K562 (cell line): ENCODE measurements at regions not wholly inside any gene's neighbourhood (a gene's known extent, or its start where the extent isn't known, plus 50 kb on each side); places are given as distances from the start of the nearest gene placed in this dataset.
"Not testable (repeated sequence)": the region's sequence is repeated elsewhere in the genome, so short reads cannot be mapped to it uniquely, and the experiment has no call there.

Experiments used
- ATAC-seq: fragments of 200-7000 bp; cut with Tn5 transposase; 3 replicates; pipeline ENCODE4 v1.9.1; 2020; ENCODE audit warnings: moderate library complexity
- BruUV-seq: library from RNA; stranded (reverse); fragments of 400-500 nt; replicated peaks from 2 replicates; lab custom pipeline; 2021; lab: Mats Ljungman, UMichigan
- CTCF ChIA-PET: fragments of 300-600 bp; formaldehyde crosslinking; extraction: SDS; loops from one replicate; lab custom pipeline; 2021; ENCODE audit warnings: low intra/inter-chr PET ratio; lab: Yijun Ruan, JAX
- POLR2A ChIA-PET: fragments of 300-600, 350-650 bp; sonication (Branson Sonifier 250); formaldehyde crosslinking; extraction: SDS; loops from one replicate; lab custom pipeline; 2021; ENCODE audit warnings: antibody characterized with exemption, inconsistent platforms; lab: Yijun Ruan, JAX
- DNase-seq, 4 experiments: peaks; one replicate each; pipeline versions ENCODE4 v3.0.0 to v3.0.0-alpha.2; 2011 to 2018; ENCODE audit warnings: low spot score in 3 of 4, mixed read lengths in 3 of 4; ENCODE audit errors: extremely low read depth in 1 of 4
- FAIRE-seq: peaks from 2 replicates; lab custom pipeline; 2011; peaks lifted over from hg19 to GRCh38; lab: Jason Lieb, UNC
- H2AFZ ChIP-seq: 2 replicates; pipeline ENCODE4 v1.6.0; 2011; ENCODE audit warnings: low read depth, low read length, control low read depth, inconsistent platforms
- H3K27ac ChIP-seq: fragments of 200-600 bp; 3 replicates; pipeline ENCODE4 v1.8.0; 2011; ENCODE audit warnings: low read depth, mild to moderate bottlenecking, control low read depth, inconsistent platforms, low read length, moderate library complexity, mixed read lengths; ENCODE audit errors: extremely low read depth
- H3K27me3 ChIP-seq, 2 experiments: fragments of 300-600 bp in 1 of 2; 2 replicates in 1 of 2; 3 replicates in 1 of 2; pipeline versions ENCODE4 v1.6.0 to v1.8.0; 2011; ENCODE audit warnings: inconsistent platforms in 2 of 2, low read length in 2 of 2, mild to moderate bottlenecking in 1 of 2, mixed read lengths in 1 of 2, moderate library complexity in 1 of 2; ENCODE audit not compliant: control insufficient read depth in 2 of 2, insufficient read depth in 2 of 2
- H3K36me3 ChIP-seq: fragments of 300-600 bp; 3 replicates; pipeline ENCODE4 v1.8.0; 2011; ENCODE audit warnings: mild to moderate bottlenecking, low read length, inconsistent platforms; ENCODE audit not compliant: control insufficient read depth, insufficient read depth
- H3K4me1 ChIP-seq, 2 experiments: fragments of 200-600 bp in 1 of 2; replicated peaks in 1 of 2; 2 replicates in 1 of 2; 3 replicates in 1 of 2; pipeline versions ENCODE4 v1.5.1 to v1.8.0; 2011; ENCODE audit warnings: inconsistent platforms in 2 of 2, low read length in 2 of 2, mild to moderate bottlenecking in 1 of 2, mixed read lengths in 1 of 2, moderate library complexity in 1 of 2; ENCODE audit not compliant: control insufficient read depth in 2 of 2, insufficient read depth in 2 of 2
- H3K4me2 ChIP-seq: 2 replicates; pipeline ENCODE4 v1.6.1; 2011; ENCODE audit warnings: low read length, control low read depth, inconsistent platforms, mixed read lengths; ENCODE audit not compliant: insufficient read depth
- H3K4me3 ChIP-seq: fragments of 200-600 bp; sonication (generic), shearing (Covaris generic); 2 replicates; pipeline ENCODE4 v1.5.1; 2016; ENCODE audit warnings: control low read depth, inconsistent platforms
- H3K79me2 ChIP-seq: fragments of 200-600 bp; 3 replicates; pipeline ENCODE4 v1.8.0; 2011; ENCODE audit warnings: low read length, inconsistent platforms; ENCODE audit not compliant: control insufficient read depth, insufficient read depth
- H3K9ac ChIP-seq, 2 experiments: 2 replicates each; pipeline versions ENCODE4 v1.6.0 to v1.6.1; 2011; ENCODE audit warnings: low read depth in 2 of 2, low read length in 2 of 2, control low read depth in 1 of 2, inconsistent platforms in 1 of 2, mild to moderate bottlenecking in 1 of 2, mixed read lengths in 1 of 2; ENCODE audit not compliant: insufficient read depth in 1 of 2
- H3K9me1 ChIP-seq: one replicate; pipeline ENCODE4 v1.6.0; 2011; ENCODE audit warnings: inconsistent platforms, mild to moderate bottlenecking, low read length, moderate library complexity; ENCODE audit not compliant: control insufficient read depth, insufficient read depth
- H3K9me3 ChIP-seq: replicated peaks from 2 replicates; pipeline ENCODE4 v1.5.1; 2011; ENCODE audit warnings: low read depth, low read length, inconsistent platforms; ENCODE audit not compliant: control insufficient read depth, insufficient read depth
- H4K20me1 ChIP-seq: replicated peaks from 2 replicates; pipeline ENCODE4 v1.6.1; 2011; ENCODE audit warnings: low read length, inconsistent platforms, mixed read lengths; ENCODE audit not compliant: control insufficient read depth, insufficient read depth
- WGBS: fragments of 100-300 bp; shearing (Covaris generic); methylation state at CpG from one replicate; pipeline ENCODE4 v1.1.6; 2016; ENCODE audit warnings: low coverage, mixed read lengths; ENCODE audit not compliant: insufficient coverage; ENCODE audit errors: missing lambda C conversion rate; 5-methylcytosine and 5-hydroxymethylcytosine counted together
- in situ Hi-C: fragments of 300-500 bp; cut with MboI; formaldehyde crosslinking; loops from 4 replicates; pipeline ENCODE4 v1.15.0; 2018; ENCODE audit warnings: inconsistent platforms, mixed read lengths
- intact Hi-C: fragments of 100-400 bp; cut with micrococcal nuclease; formaldehyde crosslinking; loops from 2 replicates; pipeline ENCODE4 v1.14.2; 2022

GRCh38 chr9:62684833-62685647 is 1495.2 kb downstream of the SPATA31A7 start:
- H2AFZ ChIP-seq, H3K4me3 ChIP-seq, H3K36me3 ChIP-seq, FAIRE-seq, CTCF ChIA-PET, ATAC-seq, DNase-seq, intact Hi-C loops, BruUV-seq, H3K9ac ChIP-seq, H3K9me1 ChIP-seq, in situ Hi-C loops, H4K20me1 ChIP-seq, POLR2A ChIA-PET, H3K4me1 ChIP-seq, H3K27me3 ChIP-seq, H3K79me2 ChIP-seq, H3K4me2 ChIP-seq, H3K9me3 ChIP-seq, H3K27ac ChIP-seq: not testable (repeated sequence)
- 0% methylated on average over 2 of the region's 5 CpGs for WGBS

- CTCF ChIA-PET, FAIRE-seq, H3K27ac ChIP-seq, H3K9me1 ChIP-seq, H3K27me3 ChIP-seq, BruUV-seq, H3K4me1 ChIP-seq, H3K36me3 ChIP-seq, H3K9ac ChIP-seq, DNase-seq, H3K4me3 ChIP-seq, H2AFZ ChIP-seq, POLR2A ChIA-PET, H4K20me1 ChIP-seq, intact Hi-C loops, ATAC-seq, H3K4me2 ChIP-seq, in situ Hi-C loops, H3K9me3 ChIP-seq, H3K79me2 ChIP-seq: not testable (repeated sequence)
- no CpG with 5 or more reads among the region's 4 CpGs for WGBS
Measured at GRCh38 chr9:62686313-62686712, 1496.5 kb downstream of the SPATA31A7 start.

GRCh38 chr9:62693019-62693418 is 1503.2 kb downstream of the SPATA31A7 start:
- H3K9ac ChIP-seq, H3K4me1 ChIP-seq, BruUV-seq, H4K20me1 ChIP-seq, H3K4me2 ChIP-seq, POLR2A ChIA-PET, H3K4me3 ChIP-seq, DNase-seq, H3K79me2 ChIP-seq, H3K36me3 ChIP-seq, H3K9me1 ChIP-seq, in situ Hi-C loops, H3K27me3 ChIP-seq, H2AFZ ChIP-seq, ATAC-seq, FAIRE-seq, H3K27ac ChIP-seq, intact Hi-C loops, CTCF ChIA-PET, H3K9me3 ChIP-seq: not testable (repeated sequence)

GRCh38 chr9:62711317-62711716 is 1521.5 kb downstream of the SPATA31A7 start:
- no CpG with 5 or more reads among the region's 28 CpGs for WGBS
- CTCF ChIA-PET, H4K20me1 ChIP-seq, H3K4me1 ChIP-seq, H3K27me3 ChIP-seq, H3K79me2 ChIP-seq, H3K4me2 ChIP-seq, ATAC-seq, H3K4me3 ChIP-seq, H3K9ac ChIP-seq, H2AFZ ChIP-seq, H3K27ac ChIP-seq, POLR2A ChIA-PET, DNase-seq, FAIRE-seq, intact Hi-C loops, H3K36me3 ChIP-seq, H3K9me3 ChIP-seq, in situ Hi-C loops, BruUV-seq, H3K9me1 ChIP-seq: not testable (repeated sequence)
